ENCODE measurements at regions not wholly inside any gene's neighbourhood (a gene's known extent, or its start where the extent isn't known, plus 50 kb on each side); places are given as distances from the start of the nearest gene placed in this dataset.

DNA sequence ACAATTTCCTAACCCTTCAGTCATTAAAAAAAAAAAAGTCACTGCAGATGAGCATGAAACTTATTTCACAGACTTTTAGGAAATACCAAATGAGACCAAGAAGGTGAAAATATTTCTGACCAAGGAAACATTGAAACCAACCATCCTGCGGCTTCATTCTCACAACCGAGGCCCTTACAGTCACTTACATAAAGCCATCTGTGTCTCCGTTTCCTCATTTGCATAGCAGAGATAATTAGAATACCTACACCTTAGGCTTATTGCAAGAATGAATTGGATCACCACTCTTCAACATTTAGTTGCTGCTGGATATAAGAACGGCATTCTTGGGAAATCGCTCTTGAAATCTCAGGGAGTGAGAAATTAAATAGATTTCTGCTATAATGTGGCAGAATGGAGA is 356.2 kb downstream of the HS3ST1 start:
- TF ChIP-seq CTCF (IDR thresholded peaks at IDR 0.05) (no peak), EHMT2 (IDR thresholded peaks at IDR 0.05; ENCODE audit: low read depth) (no peak)

All from A549 (cell line).